ENCODE measurements at regions not wholly inside any gene's neighbourhood (a gene's known extent, or its start where the extent isn't known, plus 50 kb on each side); places are given as distances from the start of the nearest gene placed in this dataset.

DNA sequence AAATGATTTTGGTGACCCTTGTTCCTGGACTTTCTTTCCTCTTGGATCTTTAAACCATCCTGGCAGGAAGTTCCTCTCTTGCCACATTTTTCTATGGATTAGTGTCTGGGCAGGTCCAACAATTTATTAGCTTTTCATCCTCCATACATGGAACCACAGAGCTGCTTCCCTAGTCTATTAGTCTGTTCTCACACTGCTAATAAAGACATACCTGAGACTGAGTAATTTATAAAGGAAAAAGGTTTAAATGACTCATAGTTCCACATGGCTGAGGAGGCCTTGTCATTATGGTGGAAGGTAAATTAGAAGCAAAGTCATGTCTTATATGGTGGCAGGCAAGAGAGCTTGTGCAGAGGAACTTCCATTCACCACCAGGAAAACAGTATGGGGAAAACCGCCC lies 122.9 kb downstream of the DDX1 start:
- Histone ChIP-seq H3K36me3 (ENCODE audit: control insufficient read depth, insufficient read depth, low read length) (no peaks in the 10 kb centered on the region), H3K9me3 (ENCODE audit: control insufficient read depth, insufficient read depth, low read depth, low read length) (no peaks in the 10 kb centered on the region), H3K4me2 (ENCODE audit: extremely low read depth, insufficient read depth, low read length) (no peak overlapping the region), H3K9ac (ENCODE audit: insufficient read depth, low read length) (no peak overlapping the region), H3K27me3 (ENCODE audit: control insufficient read depth, insufficient read depth, low read length) (no peaks in the 10 kb centered on the region), H3K27ac (ENCODE audit: insufficient read depth, low read length) (no peak overlapping the region), H3K4me3 (replicated peaks in 1 of 4; ENCODE audit: control extremely low read depth in 1 of 4, insufficient read depth in 1 of 4, low read depth in 3 of 4, low read length in 4 of 4) (no peak overlapping the region), H3K79me2 (ENCODE audit: control insufficient read depth, insufficient read depth, low read length) (no peaks in the 10 kb centered on the region), H3K4me1 (ENCODE audit: control insufficient read depth, extremely low read depth, insufficient read depth, low read length) (no peaks in the 10 kb centered on the region), H4K20me1 (ENCODE audit: control insufficient read depth, extremely low read depth, insufficient read depth, low read length) (no peaks in the 10 kb centered on the region), H2AFZ (ENCODE audit: low read length) (no peak overlapping the region)
- no peak for DNase-seq (ENCODE audit: low read depth in 2 of 2)
- TF ChIP-seq, protein P1, sequence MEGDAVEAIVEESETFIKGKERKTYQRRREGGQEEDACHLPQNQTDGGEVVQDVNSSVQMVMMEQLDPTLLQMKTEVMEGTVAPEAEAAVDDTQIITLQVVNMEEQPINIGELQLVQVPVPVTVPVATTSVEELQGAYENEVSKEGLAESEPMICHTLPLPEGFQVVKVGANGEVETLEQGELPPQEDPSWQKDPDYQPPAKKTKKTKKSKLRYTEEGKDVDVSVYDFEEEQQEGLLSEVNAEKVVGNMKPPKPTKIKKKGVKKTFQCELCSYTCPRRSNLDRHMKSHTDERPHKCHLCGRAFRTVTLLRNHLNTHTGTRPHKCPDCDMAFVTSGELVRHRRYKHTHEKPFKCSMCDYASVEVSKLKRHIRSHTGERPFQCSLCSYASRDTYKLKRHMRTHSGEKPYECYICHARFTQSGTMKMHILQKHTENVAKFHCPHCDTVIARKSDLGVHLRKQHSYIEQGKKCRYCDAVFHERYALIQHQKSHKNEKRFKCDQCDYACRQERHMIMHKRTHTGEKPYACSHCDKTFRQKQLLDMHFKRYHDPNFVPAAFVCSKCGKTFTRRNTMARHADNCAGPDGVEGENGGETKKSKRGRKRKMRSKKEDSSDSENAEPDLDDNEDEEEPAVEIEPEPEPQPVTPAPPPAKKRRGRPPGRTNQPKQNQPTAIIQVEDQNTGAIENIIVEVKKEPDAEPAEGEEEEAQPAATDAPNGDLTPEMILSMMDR (conservative IDR thresholded peaks at IDR 0.05 in 1 of 2, IDR thresholded peaks at IDR 0.05 in 1 of 2; ENCODE audit: low read depth in 1 of 2, low read length in 2 of 2) = no peak
- no peak for TF ChIP-seq EZH2 (IDR thresholded peaks at IDR 0.05; ENCODE audit: low read length, missing control alignments)

DNA sequence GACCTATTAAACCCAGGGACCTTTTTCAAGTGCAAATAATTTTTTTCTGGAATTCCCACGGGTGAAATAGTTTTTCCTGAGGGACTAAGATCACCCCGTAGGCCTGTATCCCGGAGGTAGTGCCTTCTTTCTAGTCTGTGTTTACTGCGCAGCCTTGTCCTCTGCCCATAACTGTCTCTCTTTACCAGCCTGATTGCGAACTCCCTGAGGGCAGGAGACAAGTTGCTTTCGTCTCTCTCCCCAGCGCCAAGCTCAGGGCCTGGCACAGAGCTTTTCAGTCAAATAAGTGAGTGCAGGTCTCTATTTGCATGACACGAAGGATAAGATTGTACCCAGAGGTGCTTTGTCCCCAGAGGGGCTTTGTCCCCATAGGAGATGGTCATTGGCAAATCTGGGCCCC lies 123.9 kb downstream of the DDX1 start:
- no peaks in the 10 kb centered on the region for H3K79me2 ChIP-seq (ENCODE audit: control insufficient read depth, insufficient read depth, low read length)
- H3K9me3 ChIP-seq (ENCODE audit: control insufficient read depth, insufficient read depth, low read depth, low read length) = no peaks in the 10 kb centered on the region
- H3K4me2 ChIP-seq (ENCODE audit: extremely low read depth, insufficient read depth, low read length) = no peak overlapping the region
- H3K27ac ChIP-seq (ENCODE audit: insufficient read depth, low read length) = no peak overlapping the region
- H4K20me1 ChIP-seq (ENCODE audit: control insufficient read depth, extremely low read depth, insufficient read depth, low read length) = no peaks in the 10 kb centered on the region
- H2AFZ ChIP-seq (ENCODE audit: low read length) = no peak overlapping the region
- H3K36me3 ChIP-seq (ENCODE audit: control insufficient read depth, insufficient read depth, low read length) = no peaks in the 10 kb centered on the region
- no peaks in the 10 kb centered on the region for H3K4me1 ChIP-seq (ENCODE audit: control insufficient read depth, extremely low read depth, insufficient read depth, low read length)
- no peak overlapping the region for H3K4me3 ChIP-seq (replicated peaks in 1 of 4; ENCODE audit: control extremely low read depth in 1 of 4, insufficient read depth in 1 of 4, low read depth in 3 of 4, low read length in 4 of 4)
- H3K27me3 ChIP-seq (ENCODE audit: control insufficient read depth, insufficient read depth, low read length) = no peaks in the 10 kb centered on the region
- TF ChIP-seq, protein P1 (conservative IDR thresholded peaks at IDR 0.05 in 1 of 2, IDR thresholded peaks at IDR 0.05 in 1 of 2; ENCODE audit: low read depth in 1 of 2, low read length in 2 of 2) = no peak
- TF ChIP-seq EZH2 (IDR thresholded peaks at IDR 0.05; ENCODE audit: low read length, missing control alignments) = no peak
- H3K9ac ChIP-seq (ENCODE audit: insufficient read depth, low read length) = no peak overlapping the region
- no peak for DNase-seq (ENCODE audit: low read depth in 2 of 2)

DNA sequence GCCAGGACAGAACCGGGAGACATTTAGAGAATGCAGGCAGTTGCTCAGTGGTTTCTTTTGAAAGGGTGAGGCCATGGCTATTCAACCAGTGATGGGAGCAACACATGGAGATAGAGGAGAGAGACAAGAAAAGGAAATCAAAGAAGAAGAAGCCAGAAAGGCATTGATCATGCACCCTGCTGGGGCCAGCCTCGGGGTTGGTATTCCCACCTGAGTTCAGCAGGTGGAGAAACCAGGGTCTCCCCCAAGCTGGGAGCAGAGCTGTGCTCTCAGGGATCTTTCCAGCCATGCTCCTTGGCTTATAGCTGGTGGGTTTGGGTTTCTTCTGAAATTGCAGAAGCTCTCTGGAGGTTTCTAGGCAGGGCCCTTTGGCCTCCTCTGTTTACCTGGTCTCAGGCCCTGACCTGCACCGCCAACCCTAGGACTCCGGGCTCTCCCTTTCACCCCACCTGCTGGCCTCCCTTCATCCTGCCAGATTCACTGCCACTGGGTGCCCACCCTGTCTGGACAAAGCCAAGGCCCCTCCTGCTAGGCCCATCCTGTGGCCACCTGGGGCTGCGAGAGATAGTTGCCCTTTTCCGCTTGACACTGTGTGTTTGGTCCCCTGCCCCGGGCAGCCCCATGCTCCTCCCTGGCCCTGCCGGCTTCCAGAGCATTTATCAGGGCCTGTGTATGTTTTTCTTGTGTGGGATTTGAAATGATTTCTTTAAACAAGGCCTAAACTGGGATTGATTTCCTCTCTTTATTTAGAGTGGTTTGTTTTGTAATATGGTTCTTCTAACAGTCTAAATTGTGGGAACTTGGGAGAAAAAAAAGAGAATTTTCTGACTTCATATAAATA lies 126.7 kb downstream of the DDX1 start:
- no peaks in the 10 kb centered on the region for H3K9me3 ChIP-seq (ENCODE audit: control insufficient read depth, insufficient read depth, low read depth, low read length)
- no peak overlapping the region for H3K9ac ChIP-seq (ENCODE audit: insufficient read depth, low read length)
- H3K36me3 ChIP-seq (ENCODE audit: control insufficient read depth, insufficient read depth, low read length) = no peaks in the 10 kb centered on the region
- H2AFZ ChIP-seq (ENCODE audit: low read length) = no peak overlapping the region
- no peak overlapping the region for H3K27ac ChIP-seq (ENCODE audit: insufficient read depth, low read length)
- no peaks in the 10 kb centered on the region for H4K20me1 ChIP-seq (ENCODE audit: control insufficient read depth, extremely low read depth, insufficient read depth, low read length)
- no peak for TF ChIP-seq EZH2 (IDR thresholded peaks at IDR 0.05; ENCODE audit: low read length, missing control alignments)
- TF ChIP-seq, protein P1 (conservative IDR thresholded peaks at IDR 0.05 in 1 of 2, IDR thresholded peaks at IDR 0.05 in 1 of 2; ENCODE audit: low read depth in 1 of 2, low read length in 2 of 2) = no peak
- H3K4me1 ChIP-seq (ENCODE audit: control insufficient read depth, extremely low read depth, insufficient read depth, low read length) = no peaks in the 10 kb centered on the region
- DNase-seq (ENCODE audit: low read depth in 2 of 2) = no peak
- no peak overlapping the region for H3K4me2 ChIP-seq (ENCODE audit: extremely low read depth, insufficient read depth, low read length)
- no peaks in the 10 kb centered on the region for H3K79me2 ChIP-seq (ENCODE audit: control insufficient read depth, insufficient read depth, low read length)
- H3K27me3 ChIP-seq (ENCODE audit: control insufficient read depth, insufficient read depth, low read length) = no peaks in the 10 kb centered on the region
- no peak overlapping the region for H3K4me3 ChIP-seq (replicated peaks in 1 of 4; ENCODE audit: control extremely low read depth in 1 of 4, insufficient read depth in 1 of 4, low read depth in 3 of 4, low read length in 4 of 4)
